GM12878 (cell line): ENCODE measurements at regions not wholly inside any gene's neighbourhood (a gene's known extent, or its start where the extent isn't known, plus 50 kb on each side); places are given as distances from the start of the nearest gene placed in this dataset.

Source experiments
- ATAC-seq: fragments of 200-7000 bp; cut with Tn5 transposase; 3 replicates; pipeline ENCODE4 v1.9.1; 2020; ENCODE audit warnings: mild to moderate bottlenecking, moderate library complexity
- BruUV-seq: library from RNA; stranded (reverse); fragments of 400-500 nt; replicated peaks from 2 replicates; lab custom pipeline; 2021; lab: Mats Ljungman, UMichigan
- CTCF ChIA-PET: fragments of 300-600 bp; sonication (Branson Sonifier 250); formaldehyde crosslinking; extraction: SDS; loops from one replicate; lab custom pipeline; 2021; ENCODE audit warnings: inconsistent platforms; lab: Yijun Ruan, JAX
- POLR2A ChIA-PET: fragments of 350-600 bp; formaldehyde crosslinking; extraction: SDS; loops from one replicate; lab custom pipeline; 2021; ENCODE audit warnings: inconsistent platforms; lab: Charles Lee
- RAD21 ChIA-PET: fragments of 300-600 bp; sonication (Branson Sonifier 250); formaldehyde crosslinking; loops from one replicate; lab custom pipeline; 2023; ENCODE audit warnings: antibody characterized with exemption; ENCODE audit not compliant: unreplicated experiment; lab: Charles Lee
- SMC1A ChIA-PET: fragments of 300-600 bp; sonication (Branson Sonifier 250); formaldehyde crosslinking; loops from one replicate; lab custom pipeline; 2023; ENCODE audit not compliant: unreplicated experiment, uncharacterized antibody; lab: Charles Lee
- DNase-seq: peaks from one replicate; pipeline ENCODE4 v3.0.0-alpha.2; 2011; ENCODE audit warnings: low read depth, low spot score
- FAIRE-seq: peaks from 3 replicates; lab custom pipeline; 2011; peaks lifted over from hg19 to GRCh38; lab: Jason Lieb, UNC
- H2AFZ ChIP-seq: 2 replicates; pipeline ENCODE4 v1.6.0; 2011; ENCODE audit warnings: low read depth, low read length, control low read depth; ENCODE audit not compliant: control insufficient read depth
- H3K27ac ChIP-seq: 2 replicates; pipeline ENCODE4 v1.5.1; 2011; ENCODE audit warnings: control low read depth; ENCODE audit not compliant: control insufficient read depth, insufficient read depth
- H3K27me3 ChIP-seq, 2 experiments: replicated peaks in 1 of 2; 2 replicates each; pipeline versions ENCODE4 v1.6.0 to v1.6.1; 2011; ENCODE audit warnings: low read length in 1 of 2; ENCODE audit not compliant: control insufficient read depth in 2 of 2, insufficient read depth in 2 of 2
- H3K36me3 ChIP-seq, 2 experiments: 2 replicates each; pipeline ENCODE4 v1.5.1; 2011; ENCODE audit warnings: low read length in 1 of 2; ENCODE audit not compliant: control insufficient read depth in 2 of 2, insufficient read depth in 2 of 2
- H3K4me1 ChIP-seq: 2 replicates; pipeline ENCODE4 v1.6.1; 2011; ENCODE audit warnings: mild to moderate bottlenecking, low read length, moderate library complexity, mixed read lengths; ENCODE audit not compliant: control insufficient read depth, insufficient read depth
- H3K4me2 ChIP-seq: 2 replicates; pipeline ENCODE4 v1.6.0; 2011; ENCODE audit warnings: control low read depth; ENCODE audit not compliant: control insufficient read depth, insufficient read depth
- H3K4me3 ChIP-seq: fragments of 200-600 bp; sonication (generic); 2 replicates; pipeline ENCODE4 v1.5.1; 2016
- H3K79me2 ChIP-seq: 2 replicates; pipeline ENCODE4 v1.6.0; 2011; ENCODE audit warnings: low read length; ENCODE audit not compliant: control insufficient read depth, insufficient read depth
- H3K9ac ChIP-seq: 2 replicates; pipeline ENCODE4 v1.8.0; 2011; ENCODE audit warnings: low read length, control low read depth, mixed read lengths; ENCODE audit not compliant: control insufficient read depth, insufficient read depth
- H3K9me3 ChIP-seq: replicated peaks from 3 replicates; pipeline ENCODE4 v1.5.1; 2011; ENCODE audit warnings: mild to moderate bottlenecking, low read length; ENCODE audit not compliant: control insufficient read depth, insufficient read depth
- H4K20me1 ChIP-seq: 2 replicates; pipeline ENCODE4 v1.6.0; 2011; ENCODE audit not compliant: control insufficient read depth, insufficient read depth
- ATF7 ChIP-seq: fragments of 450-650 bp; IDR thresholded peaks from 2 replicates; pipeline ENCODE4 v1.6.1; 2016; ENCODE audit warnings: low read depth, mild to moderate bottlenecking
- EP300 ChIP-seq, 2 experiments: fragments of 150-350 bp in 1 of 2; IDR thresholded peaks; 2 replicates each; pipeline ENCODE4 v1.6.1; 2011 to 2012; ENCODE audit warnings: low read depth in 2 of 2, low read length in 2 of 2, borderline replicate concordance in 1 of 2, improper control_type of control experiment in 1 of 2, inconsistent platforms in 1 of 2; ENCODE audit not compliant: control insufficient read depth in 1 of 2
- HCFC1 ChIP-seq: fragments of 150-350 bp; IDR thresholded peaks from 2 replicates; pipeline ENCODE4 v1.6.1; 2014; ENCODE audit warnings: low read length
- SPI1 ChIP-seq: IDR thresholded peaks from 2 replicates; pipeline ENCODE4 v1.6.1; 2011; ENCODE audit warnings: low read depth, mild to moderate bottlenecking, low read length, moderate library complexity, borderline replicate concordance; ENCODE audit not compliant: insufficient read depth
- ZZZ3 ChIP-seq: IDR thresholded peaks from 2 replicates; pipeline ENCODE4 v1.6.1; 2011; ENCODE audit warnings: low read depth; ENCODE audit not compliant: control insufficient read depth, insufficient read length
- WGBS: methylation state at CpG from one replicate; pipeline ENCODE4 v1.1.6; 2016; ENCODE audit warnings: low lambda C conversion rate; ENCODE audit not compliant: insufficient replicate concordance, insufficient coverage; ENCODE audit errors: missing lambda C conversion rate; 5-methylcytosine and 5-hydroxymethylcytosine counted together
- in situ Hi-C: fragments of 300-500 bp; cut with MboI; formaldehyde crosslinking; loops from 9 replicates; pipeline ENCODE4 v1.14.3; 2018; ENCODE audit warnings: mixed read lengths
- intact Hi-C: fragments of 100-400 bp; cut with micrococcal nuclease; formaldehyde crosslinking; loops from one replicate; pipeline ENCODE4 v1.14.2; 2022; ENCODE audit not compliant: unreplicated experiment
- TF ChIP-seq, protein P1 (sequence below): fragments of 450-650 bp; IDR thresholded peaks from 2 replicates; pipeline ENCODE4 v1.6.1; 2017; ENCODE audit warnings: borderline replicate concordance

GRCh38 chr2:223001797-223002175, 50.2 kb upstream of the KCNE4 start:
- in situ Hi-C loops: no loop called here
- CTCF ChIA-PET: no interaction called here
- DNase-seq: no peak
- POLR2A ChIA-PET: interaction anchor here (0.5 kb wide), 1 partner anchor 259 kb away, joined by 6 read pairs; no protein-coding TSS in a partner anchor
- TF ChIP-seq SPI1 (no peak), ATF7 (no peak), ZZZ3 (no peak), EP300 (IDR thresholded peaks at IDR 0.05; ENCODE audit: borderline replicate concordance in 1 of 2, control insufficient read depth in 1 of 2, low read depth in 2 of 2, low read length in 2 of 2) (no peak), HCFC1 (no peak)
- TF ChIP-seq, protein P1, sequence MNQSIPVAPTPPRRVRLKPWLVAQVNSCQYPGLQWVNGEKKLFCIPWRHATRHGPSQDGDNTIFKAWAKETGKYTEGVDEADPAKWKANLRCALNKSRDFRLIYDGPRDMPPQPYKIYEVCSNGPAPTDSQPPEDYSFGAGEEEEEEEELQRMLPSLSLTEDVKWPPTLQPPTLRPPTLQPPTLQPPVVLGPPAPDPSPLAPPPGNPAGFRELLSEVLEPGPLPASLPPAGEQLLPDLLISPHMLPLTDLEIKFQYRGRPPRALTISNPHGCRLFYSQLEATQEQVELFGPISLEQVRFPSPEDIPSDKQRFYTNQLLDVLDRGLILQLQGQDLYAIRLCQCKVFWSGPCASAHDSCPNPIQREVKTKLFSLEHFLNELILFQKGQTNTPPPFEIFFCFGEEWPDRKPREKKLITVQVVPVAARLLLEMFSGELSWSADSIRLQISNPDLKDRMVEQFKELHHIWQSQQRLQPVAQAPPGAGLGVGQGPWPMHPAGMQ: no peak
- TF ChIP-seq, all 136 proteins: peak for 0
- H2AFZ ChIP-seq: no peak overlapping the region
- H3K4me1 ChIP-seq: no peaks in the 10 kb centered on the region
- H3K79me2 ChIP-seq: no peaks in the 10 kb centered on the region
- ChIA-PET RAD21 (no interaction called here), SMC1A (no interaction called here)
- no peaks in the 10 kb centered on the region for H3K36me3 ChIP-seq
- H3K9ac ChIP-seq: no peak overlapping the region
- no peak overlapping the region for H3K4me2 ChIP-seq
- ATAC-seq (no peak), FAIRE-seq (no peak)
- H3K9me3 ChIP-seq: no peaks in the 10 kb centered on the region
- H4K20me1 ChIP-seq: no peaks in the 10 kb centered on the region
- 32% methylated on average over 3 of the region's 3 CpGs for WGBS
- BruUV-seq: no TSS peak
- no peak overlapping the region for H3K4me3 ChIP-seq
- H3K27me3 ChIP-seq: peaks cover 0 to 4% of the 10 kb centered on the region in 2 experiments; a peak in 2 of 4 replicates
- intact Hi-C loops: no loop called here
- H3K27ac ChIP-seq: no peak overlapping the region
